ENCODE measurements at regions not wholly inside any gene's neighbourhood (a gene's known extent, or its start where the extent isn't known, plus 50 kb on each side); places are given as distances from the start of the nearest gene placed in this dataset.
"Not testable (repeated sequence)": the region's sequence is repeated elsewhere in the genome, so short reads cannot be mapped to it uniquely, and the experiment has no call there.

DNA sequence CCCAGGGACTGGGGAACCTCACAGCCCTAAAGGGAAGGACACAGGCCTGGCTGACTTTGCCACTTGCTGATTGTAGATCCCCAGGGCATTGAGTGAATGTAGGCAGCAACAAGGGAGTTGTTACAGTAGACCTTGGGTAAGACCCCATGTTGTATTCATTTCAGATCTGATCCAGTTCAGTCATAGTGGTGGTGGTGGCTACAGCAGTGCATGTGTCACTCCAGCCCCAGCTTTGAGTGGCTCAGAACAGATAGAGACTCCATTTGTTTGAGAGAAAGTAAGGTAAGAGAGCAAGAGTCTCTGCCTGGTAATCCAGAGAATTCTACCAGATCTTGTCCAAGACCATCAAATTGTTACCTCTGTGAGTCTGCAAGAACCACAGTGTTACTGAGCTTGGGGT, 278.7 kb upstream of the SATB1 start:
- no peak for DNase-seq (ENCODE audit: extremely low spot score in 2 of 2)
- no peaks in the 10 kb centered on the region for H3K4me1 ChIP-seq

GRCh38 chr3:18693588-18694329, 268.6 kb upstream of the SATB1 start:
- H3K27me3 ChIP-seq; intact Hi-C loops (cut with DNase I); DNase-seq (ENCODE audit: extremely low spot score in 2 of 2); H3K27ac ChIP-seq; H3K4me1 ChIP-seq; H3K4me3 ChIP-seq; H3K9me3 ChIP-seq; H3K36me3 ChIP-seq: not testable (repeated sequence)

More for the DNA sequence above, 278.7 kb upstream of the SATB1 start:
- Histone ChIP-seq H3K27me3 (no peaks in the 10 kb centered on the region), H3K27ac (no peak overlapping the region), H3K4me3 (no peak overlapping the region), H3K36me3 (no peaks in the 10 kb centered on the region), H3K9me3 (no peaks in the 10 kb centered on the region)
- intact Hi-C loops (cut with DNase I), result no loop called here
- TF ChIP-seq POLR2AphosphoS5 (IDR thresholded peaks at IDR 0.05; ENCODE audit: insufficient read depth in 1 of 2, low read depth in 1 of 2) (no peak), CTCF (IDR thresholded peaks at IDR 0.05) (no peak), POLR2A (IDR thresholded peaks at IDR 0.05) (no peak)

GRCh38 chr3:18687286-18687685, 262.1 kb upstream of the SATB1 start:
- no peaks in the 10 kb centered on the region for H3K4me1 ChIP-seq
- H3K9me3 ChIP-seq, result no peaks in the 10 kb centered on the region
- no peaks in the 10 kb centered on the region for H3K36me3 ChIP-seq
- no peak overlapping the region for H3K4me3 ChIP-seq
- no peak for TF ChIP-seq CTCF (IDR thresholded peaks at IDR 0.05)
- no peak for TF ChIP-seq POLR2AphosphoS5 (IDR thresholded peaks at IDR 0.05; ENCODE audit: insufficient read depth in 1 of 2, low read depth in 1 of 2)
- TF ChIP-seq POLR2A (IDR thresholded peaks at IDR 0.05), result no peak
- intact Hi-C loops (cut with DNase I), result no loop called here
- no peaks in the 10 kb centered on the region for H3K27me3 ChIP-seq
- no peak overlapping the region for H3K27ac ChIP-seq
- no peak for DNase-seq (ENCODE audit: extremely low spot score in 2 of 2)

- no peaks in the 10 kb centered on the region for H3K4me1 ChIP-seq
- no peak overlapping the region for H3K27ac ChIP-seq
- no peak for TF ChIP-seq CTCF (IDR thresholded peaks at IDR 0.05)
- no peak for TF ChIP-seq POLR2AphosphoS5 (IDR thresholded peaks at IDR 0.05; ENCODE audit: insufficient read depth in 1 of 2, low read depth in 1 of 2)
- TF ChIP-seq POLR2A (IDR thresholded peaks at IDR 0.05), result no peak
- H3K36me3 ChIP-seq, result no peaks in the 10 kb centered on the region
- no peaks in the 10 kb centered on the region for H3K9me3 ChIP-seq
- H3K4me3 ChIP-seq, result no peak overlapping the region
- no peaks in the 10 kb centered on the region for H3K27me3 ChIP-seq
- intact Hi-C loops (cut with DNase I), result no loop called here
- DNase-seq (ENCODE audit: extremely low spot score in 2 of 2), result no peak
These were observed 258.8 kb upstream of the SATB1 start for GRCh38 chr3:18683900-18684299.

DNA sequence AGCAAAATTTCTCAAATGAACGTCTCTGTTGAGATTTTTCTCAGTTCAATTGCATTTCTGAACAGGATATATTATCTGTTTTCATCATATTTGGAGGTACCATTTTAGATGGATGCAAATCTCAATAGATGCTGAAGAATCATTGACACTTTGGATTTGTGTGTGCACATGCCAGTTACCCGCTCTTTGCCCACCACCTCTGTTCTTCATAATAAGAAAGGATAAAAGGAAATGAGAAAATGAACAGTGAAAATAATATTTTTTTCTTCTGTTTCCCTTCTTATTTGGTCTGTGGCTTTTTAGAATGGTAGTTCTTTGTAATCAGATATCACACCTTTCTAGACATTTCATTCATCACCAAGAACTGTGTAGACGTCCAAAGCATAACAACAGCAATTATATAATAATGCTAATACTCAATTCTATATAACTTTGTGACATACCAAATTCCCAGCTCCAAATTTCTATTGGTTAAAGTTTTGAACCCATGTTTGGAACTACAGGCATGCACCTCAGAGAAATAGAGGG, 256.7 kb upstream of the SATB1 start:
- Histone ChIP-seq H3K9me3 (no peaks in the 10 kb centered on the region), H3K27me3 (no peaks in the 10 kb centered on the region), H3K36me3 (no peaks in the 10 kb centered on the region), H3K27ac (no peak overlapping the region), H3K4me1 (no peaks in the 10 kb centered on the region), H3K4me3 (no peak overlapping the region)
- no peak for DNase-seq (ENCODE audit: extremely low spot score in 2 of 2)
- no peak for TF ChIP-seq CTCF (IDR thresholded peaks at IDR 0.05)
- intact Hi-C loops (cut with DNase I), result no loop called here

All from vagina (tissue), 2 donors.